ENCODE measurements at regions not wholly inside any gene's neighbourhood (a gene's known extent, or its start where the extent isn't known, plus 50 kb on each side); places are given as distances from the start of the nearest gene placed in this dataset.
"Not testable (repeated sequence)": the region's sequence is repeated elsewhere in the genome, so short reads cannot be mapped to it uniquely, and the experiment has no call there.

DNA sequence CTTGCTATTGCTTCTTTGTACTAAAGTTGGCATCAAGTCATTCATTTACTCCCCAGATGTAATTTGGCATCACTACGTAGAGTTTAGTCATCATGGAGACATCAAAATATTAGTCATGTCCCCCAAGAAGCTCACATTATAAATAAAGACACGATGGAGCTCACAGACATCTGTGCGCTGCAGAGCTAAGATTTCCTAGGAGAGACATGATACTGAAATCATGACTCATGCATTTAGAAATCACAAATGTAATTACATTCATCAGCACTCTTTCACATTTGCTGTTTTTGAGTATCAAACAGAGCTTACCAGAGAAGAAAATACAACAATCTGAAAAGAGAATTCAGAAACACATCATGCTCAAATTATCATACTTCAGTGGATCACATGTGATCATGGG is 169.8 kb downstream of the LRIG3 start:
- DNase-seq = no peak

DNA sequence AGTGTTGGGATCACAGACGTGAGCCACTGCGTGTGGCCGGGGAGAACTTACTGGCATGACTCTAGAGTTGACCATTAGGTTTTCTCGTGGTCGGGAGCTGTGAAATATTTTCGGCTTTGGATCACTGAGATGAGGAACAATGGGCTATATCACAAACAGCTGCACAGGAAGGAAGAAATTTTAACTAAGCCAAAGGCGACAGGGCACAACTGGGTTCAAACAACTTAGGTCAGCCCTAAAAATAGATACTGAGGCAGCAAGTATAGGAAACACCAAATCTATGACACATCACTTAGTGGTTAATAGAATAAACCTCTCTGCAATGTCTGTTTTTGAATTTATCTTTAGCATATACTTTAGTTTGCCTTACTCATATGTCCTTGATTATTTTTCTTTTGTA is 162.9 kb downstream of the LRIG3 start:
- DNase-seq = peak; percentile 37 to 52

DNA sequence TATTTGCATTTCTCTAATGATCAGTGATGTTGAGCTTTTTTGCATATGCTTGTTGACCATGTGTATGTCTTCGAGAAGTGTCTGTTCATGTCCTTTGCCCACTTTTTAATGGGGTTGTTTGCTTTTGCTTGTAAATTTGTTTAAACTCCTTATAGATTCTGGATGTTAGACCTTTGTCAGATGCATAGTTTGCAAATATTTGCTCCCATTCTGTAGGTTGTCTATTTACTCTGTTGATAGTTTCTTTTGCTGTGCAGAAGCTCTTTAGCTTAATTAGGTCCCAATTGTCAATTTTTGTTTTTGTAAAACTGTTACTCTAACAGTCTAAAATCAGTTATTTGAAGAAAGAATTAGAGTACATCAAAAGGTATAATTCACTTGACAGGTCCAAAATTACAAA is 160.6 kb downstream of the LRIG3 start:
- DNase-seq = not testable (repeated sequence)

DNA sequence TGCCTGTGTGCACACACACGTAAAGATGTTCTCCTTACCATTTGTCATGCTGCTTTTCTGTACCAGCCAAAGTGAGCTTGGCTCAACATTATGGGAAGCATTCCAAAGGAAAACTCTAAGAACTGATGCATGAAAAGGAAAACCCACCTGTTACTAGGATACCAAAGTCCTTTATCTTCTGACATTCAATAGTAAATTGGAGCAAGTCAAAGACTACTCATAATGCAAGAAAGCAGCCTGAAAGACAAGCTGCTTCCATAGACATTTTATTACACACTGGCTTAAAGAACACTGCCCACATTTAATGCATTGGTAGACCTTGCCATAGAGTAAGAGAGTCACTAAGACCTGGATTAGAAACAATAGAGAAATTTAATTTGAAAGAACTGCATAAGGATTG is 159.0 kb downstream of the LRIG3 start:
- DNase-seq = no peak

DNA sequence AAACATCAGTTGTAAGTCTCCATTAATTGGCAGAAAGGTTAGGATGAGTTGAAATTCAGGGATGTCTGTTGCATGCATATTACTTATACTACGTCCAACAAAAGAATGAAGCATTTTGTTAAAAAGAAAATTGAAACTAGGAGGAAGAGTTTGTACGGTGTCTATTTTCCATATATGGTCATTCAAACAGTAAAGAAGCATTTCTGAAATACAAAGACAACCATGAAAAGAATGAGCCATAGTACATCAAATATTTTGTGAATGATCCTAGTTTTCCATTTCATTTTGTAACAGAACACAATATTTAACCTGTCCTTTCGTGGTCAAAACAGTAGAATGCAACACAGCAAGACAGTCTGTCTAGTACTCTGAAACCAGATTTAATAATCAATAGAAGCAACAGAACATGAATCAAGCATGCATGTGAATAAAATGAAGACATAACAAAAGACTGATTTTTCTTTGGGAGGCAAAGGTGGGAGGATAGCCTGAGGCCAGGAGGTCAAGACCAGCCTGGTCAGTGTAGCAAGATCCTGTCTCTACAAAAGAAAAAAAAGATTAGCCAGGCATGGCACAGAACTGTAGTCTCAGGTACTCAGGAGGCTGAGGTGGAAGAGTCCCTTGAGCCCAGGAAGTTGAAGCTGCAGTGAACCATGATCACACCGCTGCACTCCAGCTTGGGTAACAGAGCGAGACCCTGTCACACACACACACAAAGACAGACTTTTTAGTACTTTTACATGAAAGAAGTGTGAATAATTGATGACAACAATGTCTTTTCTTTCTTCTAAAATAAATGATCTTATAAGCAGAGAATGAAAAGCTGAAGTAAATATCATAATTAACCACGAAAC is 156.0 kb downstream of the LRIG3 start:
- no peak for DNase-seq

DNA sequence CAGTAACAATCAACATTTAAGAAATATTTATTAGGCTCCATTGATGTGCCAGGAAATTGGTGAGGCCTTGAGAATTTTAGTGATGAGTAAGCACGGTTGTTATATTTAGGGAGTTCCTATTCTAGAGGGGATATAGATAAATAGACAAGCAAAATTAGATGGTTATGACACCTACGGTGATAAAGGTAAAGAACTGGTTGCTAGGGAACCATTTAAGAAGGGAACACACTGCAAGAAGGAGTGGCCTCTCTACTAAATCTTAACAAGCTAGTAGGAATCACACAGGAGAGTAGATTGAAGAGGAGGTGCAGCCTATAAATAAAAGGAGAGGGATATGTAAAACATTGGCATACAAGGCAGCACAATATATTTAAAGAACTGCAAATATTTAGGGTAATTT is 155.2 kb downstream of the LRIG3 start:
- no peak for DNase-seq

DNA sequence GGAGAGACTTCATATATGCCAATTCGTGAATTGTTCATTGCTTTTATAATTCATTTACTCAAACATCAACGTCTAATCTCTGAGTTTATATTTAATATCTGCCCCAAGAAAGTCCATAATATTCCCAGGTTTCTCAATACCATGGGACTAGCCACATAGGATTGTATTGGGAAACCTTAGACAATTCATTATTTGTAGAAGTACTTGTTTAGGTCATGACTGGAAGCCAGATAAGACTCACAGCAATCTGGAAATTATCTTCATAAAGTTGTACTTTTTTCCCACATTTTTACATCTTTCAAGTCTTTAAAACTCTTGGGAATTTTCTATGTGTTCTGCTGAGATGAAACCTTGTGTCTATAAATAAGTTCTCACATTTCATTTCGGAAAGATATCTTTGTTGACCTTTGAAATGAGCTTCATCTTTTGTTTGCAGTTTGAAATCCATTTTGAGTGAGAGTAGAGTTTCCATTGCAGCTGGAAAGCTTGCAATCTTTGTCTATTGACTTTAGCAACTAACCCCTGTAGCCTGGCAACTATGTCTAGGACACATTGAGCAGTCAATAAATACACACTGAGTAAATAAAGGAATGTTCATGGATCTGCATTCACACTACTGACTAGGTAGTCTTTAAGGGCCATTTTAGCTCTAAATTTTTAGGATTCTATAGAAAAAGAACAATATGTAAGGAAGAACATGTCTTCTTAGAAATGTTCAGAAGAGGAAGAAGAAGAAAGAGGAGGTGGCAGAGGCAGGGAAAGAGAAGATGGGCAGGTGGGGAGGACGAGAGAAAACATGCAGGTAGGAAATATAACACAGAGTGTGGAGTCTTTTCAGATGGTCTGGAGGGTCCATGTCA is 154.4 kb downstream of the LRIG3 start:
- no peak for DNase-seq

DNA sequence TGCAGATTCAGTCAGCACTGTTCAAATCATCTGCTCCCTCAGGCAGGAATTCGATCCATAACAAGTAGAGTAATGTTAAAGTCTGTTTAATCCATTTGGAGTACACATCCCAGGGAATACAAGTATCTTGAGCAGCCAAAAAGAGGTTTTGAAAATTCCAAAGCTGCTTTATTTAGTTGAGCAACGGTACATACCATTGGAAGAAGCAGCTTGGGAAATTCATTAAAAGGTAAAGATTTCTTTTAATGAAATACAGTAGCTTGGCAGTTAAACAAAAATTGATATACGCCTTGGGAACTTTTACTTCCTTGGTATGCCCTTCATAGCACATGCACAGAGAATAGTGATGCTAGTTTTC is 153.8 kb downstream of the LRIG3 start:
- DNase-seq = no peak

DNA sequence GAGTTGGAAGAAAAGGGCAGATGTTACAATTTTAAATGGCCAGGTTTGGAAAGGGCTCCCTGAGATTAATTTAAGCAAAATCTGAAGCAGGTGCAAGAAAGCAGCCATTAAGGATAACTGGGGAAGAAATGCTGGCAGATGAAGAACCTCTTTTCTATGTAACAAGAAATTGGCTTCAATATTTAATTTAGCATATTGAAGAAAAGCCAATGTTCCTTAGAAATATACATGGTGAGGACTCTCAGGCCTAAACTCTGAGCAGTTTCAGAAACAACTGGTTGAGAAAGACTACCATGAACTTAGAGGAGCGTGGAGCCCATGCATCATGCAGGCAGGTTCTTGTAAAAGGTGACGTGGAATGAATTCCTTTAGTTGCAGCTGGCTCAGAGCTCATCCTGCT is 152.8 kb downstream of the LRIG3 start:
- no peak for DNase-seq

DNA sequence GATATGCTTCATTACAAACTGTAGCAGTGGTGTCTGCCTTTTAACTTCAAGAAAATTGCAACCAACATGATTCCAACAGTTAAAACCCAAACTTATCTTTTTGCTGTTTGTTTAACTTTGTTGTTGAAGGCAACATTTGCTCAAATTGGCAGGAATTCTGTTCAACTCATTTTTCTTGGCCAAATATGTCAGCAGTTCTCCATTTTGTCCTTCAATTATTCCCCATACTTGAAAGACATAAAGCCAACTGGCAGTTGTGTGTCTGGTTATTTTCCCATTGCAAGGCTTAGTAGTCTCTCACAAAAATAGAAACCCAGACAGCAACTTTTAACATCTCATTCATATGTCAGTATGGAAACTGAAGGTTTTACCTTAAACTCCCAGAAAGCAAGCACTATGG is 146.3 kb downstream of the LRIG3 start:
- DNase-seq = no peak

DNA sequence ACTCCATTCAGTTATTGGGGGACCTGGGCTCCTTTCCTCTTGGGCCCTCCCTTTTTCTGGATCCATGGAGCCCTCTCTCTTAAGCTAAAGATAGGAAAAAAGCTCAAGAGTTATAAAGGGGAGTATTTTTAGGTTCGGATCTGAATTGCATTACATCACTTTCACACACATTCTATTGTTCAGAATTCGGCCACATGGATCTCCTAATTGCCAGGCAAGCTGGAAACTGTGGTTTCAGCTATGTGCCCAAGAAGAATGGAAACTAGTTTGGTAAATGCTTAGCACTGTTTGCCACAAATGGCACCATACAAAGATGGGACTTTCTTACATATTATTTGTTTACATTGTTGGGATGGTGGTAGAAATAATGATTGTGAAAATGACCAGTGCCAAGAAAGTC is 145.6 kb downstream of the LRIG3 start:
- DNase-seq = no peak

DNA sequence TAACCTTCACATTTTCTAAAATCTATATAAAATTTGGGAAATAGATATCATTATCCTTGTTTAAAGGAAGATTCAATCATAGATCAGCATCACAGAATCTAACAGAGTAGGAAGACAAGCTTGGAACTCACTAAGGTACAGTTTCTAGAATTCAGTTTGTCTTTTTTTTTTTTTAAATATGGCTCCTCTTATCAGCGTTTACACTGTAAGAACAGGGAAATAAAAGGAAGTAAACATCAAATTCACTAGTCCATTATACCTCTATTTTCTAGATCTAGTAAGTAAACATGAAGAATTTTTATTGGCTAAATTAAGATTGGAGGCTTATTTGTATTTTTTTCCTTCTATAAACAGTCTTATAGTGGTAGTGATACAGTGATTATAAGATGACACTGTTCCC is 144.9 kb downstream of the LRIG3 start:
- no peak for DNase-seq

DNA sequence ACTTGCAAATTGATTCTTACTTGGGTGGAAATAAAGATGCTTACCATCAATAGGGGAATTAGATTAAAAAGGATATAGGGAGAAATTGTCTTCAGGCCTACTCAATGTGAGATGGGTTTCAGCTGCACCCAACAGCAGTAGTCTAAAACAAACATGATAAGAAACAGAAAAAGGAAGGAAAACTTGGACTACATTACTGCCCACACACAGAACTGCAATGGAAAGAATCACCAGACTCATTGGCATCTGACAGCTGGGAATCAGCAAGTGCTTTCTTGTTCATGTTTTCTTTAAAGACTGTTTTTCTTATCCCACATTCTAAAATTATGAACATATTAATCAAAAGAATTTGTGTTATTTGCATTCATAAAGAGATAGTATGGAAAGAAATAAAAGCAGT is 144.2 kb downstream of the LRIG3 start:
- DNase-seq = no peak

DNA sequence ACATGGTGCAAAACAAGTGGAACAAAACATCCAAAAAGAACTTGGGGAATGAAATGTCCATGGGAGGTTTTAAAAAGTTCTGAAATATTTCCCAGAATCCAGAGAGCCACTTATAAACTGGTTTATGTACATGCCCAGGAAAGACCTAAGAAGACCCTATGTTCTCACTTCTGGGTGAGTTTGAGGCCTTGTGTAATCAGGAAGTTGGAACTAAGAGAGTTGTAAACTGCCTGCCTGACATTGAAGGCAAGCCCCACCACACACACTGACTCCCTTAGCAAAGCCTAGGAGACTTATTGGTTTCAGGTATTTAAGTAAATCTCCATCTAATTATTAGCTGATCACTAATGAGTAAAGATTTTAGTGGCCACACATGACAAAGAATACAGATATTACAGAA is 142.5 kb downstream of the LRIG3 start:
- peak; percentile 37 to 42 for DNase-seq

DNA sequence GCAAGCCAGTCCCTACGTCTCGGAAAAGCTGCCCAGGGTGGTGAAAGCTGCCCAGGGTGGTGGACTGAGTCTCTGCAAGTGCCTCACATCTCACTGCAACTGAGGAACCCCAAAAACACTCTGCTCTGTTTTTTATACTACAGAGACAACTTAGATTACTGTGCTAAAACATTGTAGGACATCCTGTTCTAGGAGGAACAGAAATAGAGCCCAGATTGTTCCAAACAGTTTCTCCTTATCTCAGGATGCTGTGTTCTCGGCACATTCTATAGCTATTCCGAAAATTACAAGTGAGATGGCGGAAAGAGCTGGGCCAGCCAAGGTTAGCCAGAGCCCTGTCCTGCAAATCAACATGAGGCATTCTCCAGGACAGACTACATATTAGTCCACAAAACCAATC is 138.7 kb downstream of the LRIG3 start:
- DNase-seq = no peak

DNA sequence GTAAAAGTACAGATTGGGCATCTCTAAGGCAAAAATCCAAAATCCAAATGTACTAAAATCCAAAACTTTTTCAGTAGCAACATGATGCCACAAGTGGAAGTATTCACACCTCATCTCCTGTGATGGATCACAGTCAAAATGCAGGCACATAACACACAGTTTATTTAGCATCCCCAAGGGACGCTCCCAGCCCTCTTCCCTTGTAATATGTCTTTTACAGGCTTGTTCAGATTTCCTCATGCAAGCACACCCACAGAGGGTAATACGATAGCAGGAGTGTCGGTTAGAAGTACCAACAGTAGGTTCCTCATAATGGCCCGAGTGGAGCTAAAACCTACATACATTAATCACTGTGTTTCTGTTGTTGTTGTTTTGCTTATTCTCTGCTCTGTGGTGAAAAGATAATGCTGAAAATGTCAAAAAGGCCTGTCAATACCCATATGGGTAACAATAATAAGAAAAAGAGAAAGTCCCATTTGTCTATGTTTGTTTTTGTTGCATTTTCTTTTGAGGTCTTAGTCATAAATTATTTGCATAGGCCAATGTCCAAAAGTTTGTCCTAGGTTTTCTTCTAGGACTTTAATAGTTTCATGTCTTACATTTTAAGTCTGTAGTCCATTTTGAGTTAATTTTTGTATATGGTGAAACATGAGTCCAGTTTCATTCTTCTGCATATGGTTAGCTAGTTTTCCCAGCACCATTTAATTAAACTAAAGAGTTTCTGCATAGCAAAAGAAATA is 133.1 kb downstream of the LRIG3 start:
- no peak for DNase-seq

DNA sequence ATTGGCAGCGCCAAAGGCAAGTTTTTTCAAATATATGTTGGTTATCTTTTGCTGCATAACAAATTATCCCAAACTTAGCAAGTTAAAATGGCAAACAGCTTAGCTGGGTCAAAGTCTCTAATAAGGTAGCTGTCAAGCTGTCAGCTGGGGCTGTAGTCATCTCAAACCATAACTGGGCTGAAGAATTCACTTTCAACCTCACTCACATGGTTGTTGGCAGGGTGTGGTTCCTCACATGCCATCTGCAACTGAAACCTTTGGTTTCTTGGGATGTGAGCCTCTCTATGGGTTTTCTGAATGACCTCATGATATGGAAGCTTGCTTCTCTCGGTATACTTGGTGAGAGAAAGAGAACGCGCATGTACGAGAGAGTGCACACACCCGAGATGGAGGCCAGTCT is 125.4 kb downstream of the LRIG3 start:
- DNase-seq = no peak

DNA sequence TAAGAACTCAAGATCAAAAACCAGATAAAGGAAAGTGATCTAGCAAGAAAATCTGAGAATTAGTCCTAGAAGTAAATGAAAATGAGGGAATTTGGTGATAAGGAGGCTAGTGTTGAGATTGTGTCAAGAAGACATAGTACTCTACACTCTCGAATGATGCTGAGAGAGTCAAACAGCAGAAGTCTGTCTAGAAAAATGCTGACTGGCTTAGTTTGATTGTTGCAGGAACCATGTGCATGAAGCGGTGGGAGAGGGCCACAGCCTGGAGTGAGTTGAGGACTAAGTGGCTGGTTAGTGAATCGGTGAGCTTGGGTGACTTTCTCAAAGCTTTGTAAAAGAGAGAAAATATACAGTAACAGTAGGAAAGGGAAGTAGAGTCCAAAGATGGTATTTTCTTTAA is 124.5 kb downstream of the LRIG3 start:
- DNase-seq = no peak

DNA sequence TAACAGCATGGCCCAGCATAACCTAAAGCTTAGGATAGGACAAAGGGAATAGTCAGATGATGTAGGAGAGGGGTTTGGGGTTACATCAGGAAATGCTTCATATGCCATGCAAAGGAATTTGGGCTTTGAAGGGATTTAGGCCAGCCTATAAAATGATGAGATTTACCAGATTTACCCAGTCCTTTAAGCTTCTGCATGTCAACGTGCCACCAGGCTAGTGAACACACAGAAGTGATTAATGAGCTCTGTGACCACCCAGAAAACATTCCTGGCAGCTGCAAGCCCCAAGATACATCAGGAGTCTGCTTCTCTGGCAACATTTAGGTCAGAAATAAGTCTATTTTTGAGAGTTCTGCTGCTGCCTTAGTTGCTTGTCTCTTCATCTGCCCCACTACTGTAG is 118.3 kb downstream of the LRIG3 start:
- no peak for DNase-seq

DNA sequence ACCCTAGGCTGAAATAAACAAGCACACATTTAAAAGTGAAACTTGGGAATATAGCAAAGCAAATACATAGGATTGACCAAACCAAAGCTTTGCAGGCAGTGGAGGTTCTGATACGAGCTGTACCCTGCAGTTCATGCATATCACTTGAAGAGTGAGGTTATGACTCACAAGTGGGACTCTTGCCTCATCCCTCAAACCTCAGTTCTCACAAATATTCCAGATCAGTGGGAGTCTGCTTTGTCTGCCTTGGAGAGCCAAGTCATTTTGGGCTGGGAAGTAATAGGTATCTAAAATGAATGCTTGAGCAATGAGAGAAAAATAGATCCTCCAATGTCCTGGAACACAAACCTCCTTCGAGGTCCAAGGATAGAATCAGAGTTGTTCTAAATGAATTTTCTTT is 116.4 kb downstream of the LRIG3 start:
- peak in 1 of 2 experiments; percentile 3 for DNase-seq

DNA sequence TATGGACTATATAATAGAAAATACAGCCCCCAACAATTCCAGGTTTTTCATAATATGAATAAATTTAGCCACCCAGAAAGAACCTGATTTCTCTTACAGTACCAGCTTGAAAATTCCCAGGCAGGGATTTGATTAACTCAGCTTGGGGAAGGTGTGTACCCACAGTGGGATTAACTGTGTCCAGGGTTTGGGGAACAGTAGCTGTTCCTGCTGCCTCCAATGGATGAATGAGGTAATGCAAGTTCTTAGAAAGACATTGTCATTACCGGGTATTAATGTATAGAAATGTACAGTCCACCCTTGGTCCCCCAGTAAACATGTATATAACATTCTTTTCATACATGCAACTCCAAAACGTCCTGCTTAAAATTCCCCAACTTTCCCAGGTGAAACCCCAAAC is 115.6 kb downstream of the LRIG3 start:
- peak; percentile 20 to 47 for DNase-seq

DNA sequence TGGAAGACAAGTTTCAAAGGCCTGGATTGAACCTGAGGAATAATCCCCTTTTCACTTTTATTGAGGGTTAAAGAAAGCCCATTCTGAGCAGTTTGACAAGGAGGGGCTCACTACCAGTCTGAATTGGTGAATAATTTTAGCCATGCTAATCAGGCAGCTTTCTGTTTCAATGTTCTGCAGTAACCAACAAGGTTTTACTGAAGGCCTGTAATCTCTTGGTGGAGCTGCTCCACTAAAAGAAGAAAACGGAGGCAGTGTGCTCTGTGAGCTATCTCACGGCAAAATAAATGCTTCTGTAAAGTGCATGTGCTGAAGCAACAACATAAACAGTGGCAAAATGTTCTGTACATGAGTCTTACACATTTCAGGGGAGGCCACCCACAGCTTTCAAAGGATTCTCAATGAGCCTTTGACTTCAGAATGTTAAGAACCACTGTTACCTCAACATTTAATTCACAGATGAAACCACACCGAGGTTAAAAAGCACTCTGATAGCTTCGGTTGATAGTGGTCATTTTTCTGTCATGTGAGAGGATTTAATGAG is 111.2 kb downstream of the LRIG3 start:
- DNase-seq = no peak

DNA sequence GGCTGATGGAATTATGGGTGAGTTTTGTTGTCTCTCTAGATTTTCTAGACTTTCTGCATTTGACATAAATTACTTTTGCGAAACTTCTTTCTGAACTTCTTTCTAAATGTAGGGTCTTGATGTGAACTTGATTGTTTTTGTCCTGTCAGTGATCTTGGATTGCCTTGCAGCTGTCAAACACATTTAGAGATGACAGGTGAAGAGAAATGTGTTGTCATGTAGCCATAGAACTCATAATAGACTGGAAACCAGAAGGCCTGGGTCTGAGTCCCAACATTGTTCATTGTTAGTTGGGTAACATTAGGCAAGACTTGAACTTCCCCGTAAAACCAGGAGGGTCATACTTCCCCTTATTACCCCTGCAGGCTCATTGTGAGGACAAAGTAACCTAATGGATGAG is 109.0 kb downstream of the LRIG3 start:
- peak; percentile 27 to 52 for DNase-seq

All from Kasumi-1 (cell line).